GM12874 (cell line): ENCODE measurements at regions not wholly inside any gene's neighbourhood (a gene's known extent, or its start where the extent isn't known, plus 50 kb on each side); places are given as distances from the start of the nearest gene placed in this dataset.

ENCODE experiments used
- CTCF ChIP-seq: IDR thresholded peaks from 2 replicates; pipeline ENCODE4 v1.5.1; 2011; ENCODE audit warnings: low read depth, mild to moderate bottlenecking, control low read depth, low read length, moderate library complexity; ENCODE audit not compliant: insufficient read depth

- no peak for TF ChIP-seq CTCF
These were observed 916.8 kb downstream of the GALC start for GRCh38 chr14:87076146-87076545.

- no peak for TF ChIP-seq CTCF
These were observed 919.0 kb downstream of the GALC start for GRCh38 chr14:87073880-87074570.

GRCh38 chr14:87067591-87067990 is 925.4 kb downstream of the GALC start:
- TF ChIP-seq CTCF, result no peak

GRCh38 chr14:87067061-87067460 is 925.9 kb downstream of the GALC start:
- TF ChIP-seq CTCF, result no peak

GRCh38 chr14:87066221-87066817 is 926.7 kb downstream of the GALC start:
- TF ChIP-seq CTCF, result no peak

- no peak for TF ChIP-seq CTCF
These were observed 927.6 kb downstream of the GALC start for GRCh38 chr14:87065366-87065765.

- no peak for TF ChIP-seq CTCF
These were observed 929.8 kb downstream of the GALC start for GRCh38 chr14:87063181-87063580.
